K562 (cell line): ENCODE measurements at regions not wholly inside any gene's neighbourhood (a gene's known extent, or its start where the extent isn't known, plus 50 kb on each side); places are given as distances from the start of the nearest gene placed in this dataset.

Experiments used
- ATAC-seq: fragments of 200-7000 bp; cut with Tn5 transposase; 3 replicates; pipeline ENCODE4 v1.9.1; 2020; ENCODE audit warnings: moderate library complexity
- BruUV-seq: library from RNA; stranded (reverse); fragments of 400-500 nt; replicated peaks from 2 replicates; lab custom pipeline; 2021; lab: Mats Ljungman, UMichigan
- CTCF ChIA-PET: fragments of 300-600 bp; formaldehyde crosslinking; extraction: SDS; loops from one replicate; lab custom pipeline; 2021; ENCODE audit warnings: low intra/inter-chr PET ratio; lab: Yijun Ruan, JAX
- POLR2A ChIA-PET: fragments of 300-600, 350-650 bp; sonication (Branson Sonifier 250); formaldehyde crosslinking; extraction: SDS; loops from one replicate; lab custom pipeline; 2021; ENCODE audit warnings: antibody characterized with exemption, inconsistent platforms; lab: Yijun Ruan, JAX
- DNase-seq, 4 experiments: peaks; one replicate each; pipeline versions ENCODE4 v3.0.0 to v3.0.0-alpha.2; 2011 to 2018; ENCODE audit warnings: low spot score in 3 of 4, mixed read lengths in 3 of 4; ENCODE audit errors: extremely low read depth in 1 of 4
- FAIRE-seq: peaks from 2 replicates; lab custom pipeline; 2011; peaks lifted over from hg19 to GRCh38; lab: Jason Lieb, UNC
- H2AFZ ChIP-seq: 2 replicates; pipeline ENCODE4 v1.6.0; 2011; ENCODE audit warnings: low read depth, low read length, control low read depth, inconsistent platforms
- H3K27ac ChIP-seq: fragments of 200-600 bp; 3 replicates; pipeline ENCODE4 v1.8.0; 2011; ENCODE audit warnings: low read depth, mild to moderate bottlenecking, control low read depth, inconsistent platforms, low read length, moderate library complexity, mixed read lengths; ENCODE audit errors: extremely low read depth
- H3K27me3 ChIP-seq, 2 experiments: fragments of 300-600 bp in 1 of 2; 2 replicates in 1 of 2; 3 replicates in 1 of 2; pipeline versions ENCODE4 v1.6.0 to v1.8.0; 2011; ENCODE audit warnings: inconsistent platforms in 2 of 2, low read length in 2 of 2, mild to moderate bottlenecking in 1 of 2, mixed read lengths in 1 of 2, moderate library complexity in 1 of 2; ENCODE audit not compliant: control insufficient read depth in 2 of 2, insufficient read depth in 2 of 2
- H3K36me3 ChIP-seq: fragments of 300-600 bp; 3 replicates; pipeline ENCODE4 v1.8.0; 2011; ENCODE audit warnings: mild to moderate bottlenecking, low read length, inconsistent platforms; ENCODE audit not compliant: control insufficient read depth, insufficient read depth
- H3K4me1 ChIP-seq, 2 experiments: fragments of 200-600 bp in 1 of 2; replicated peaks in 1 of 2; 2 replicates in 1 of 2; 3 replicates in 1 of 2; pipeline versions ENCODE4 v1.5.1 to v1.8.0; 2011; ENCODE audit warnings: inconsistent platforms in 2 of 2, low read length in 2 of 2, mild to moderate bottlenecking in 1 of 2, mixed read lengths in 1 of 2, moderate library complexity in 1 of 2; ENCODE audit not compliant: control insufficient read depth in 2 of 2, insufficient read depth in 2 of 2
- H3K4me2 ChIP-seq: 2 replicates; pipeline ENCODE4 v1.6.1; 2011; ENCODE audit warnings: low read length, control low read depth, inconsistent platforms, mixed read lengths; ENCODE audit not compliant: insufficient read depth
- H3K4me3 ChIP-seq: fragments of 200-600 bp; sonication (generic), shearing (Covaris generic); 2 replicates; pipeline ENCODE4 v1.5.1; 2016; ENCODE audit warnings: control low read depth, inconsistent platforms
- H3K79me2 ChIP-seq: fragments of 200-600 bp; 3 replicates; pipeline ENCODE4 v1.8.0; 2011; ENCODE audit warnings: low read length, inconsistent platforms; ENCODE audit not compliant: control insufficient read depth, insufficient read depth
- H3K9ac ChIP-seq, 2 experiments: 2 replicates each; pipeline versions ENCODE4 v1.6.0 to v1.6.1; 2011; ENCODE audit warnings: low read depth in 2 of 2, low read length in 2 of 2, control low read depth in 1 of 2, inconsistent platforms in 1 of 2, mild to moderate bottlenecking in 1 of 2, mixed read lengths in 1 of 2; ENCODE audit not compliant: insufficient read depth in 1 of 2
- H3K9me1 ChIP-seq: one replicate; pipeline ENCODE4 v1.6.0; 2011; ENCODE audit warnings: inconsistent platforms, mild to moderate bottlenecking, low read length, moderate library complexity; ENCODE audit not compliant: control insufficient read depth, insufficient read depth
- H3K9me3 ChIP-seq: replicated peaks from 2 replicates; pipeline ENCODE4 v1.5.1; 2011; ENCODE audit warnings: low read depth, low read length, inconsistent platforms; ENCODE audit not compliant: control insufficient read depth, insufficient read depth
- H4K20me1 ChIP-seq: replicated peaks from 2 replicates; pipeline ENCODE4 v1.6.1; 2011; ENCODE audit warnings: low read length, inconsistent platforms, mixed read lengths; ENCODE audit not compliant: control insufficient read depth, insufficient read depth
- BRD4 ChIP-seq: fragments of 200-600 bp; sonication (generic); IDR thresholded peaks from 2 replicates; pipeline ENCODE4 v1.6.1; 2017; ENCODE audit warnings: inconsistent platforms
- CBX3 ChIP-seq, 2 experiments: IDR thresholded peaks; 1 replicate in 1 of 2; 2 replicates in 1 of 2; pipeline ENCODE4 v1.6.1; 2012; ENCODE audit warnings: inconsistent platforms in 2 of 2, low read length in 2 of 2, borderline replicate concordance in 1 of 2, control low read depth in 1 of 2
- ETV5 ChIP-seq: sonication (generic); formaldehyde crosslinking; IDR thresholded peaks from 2 replicates; pipeline ENCODE4 v1.4.0; 2020; ENCODE audit warnings: low read depth, mild to moderate bottlenecking, missing genetic modification reagents
- MCM7 ChIP-seq, 2 experiments: fragments of 450-650 bp; IDR thresholded peaks; 2 replicates each; pipeline ENCODE4 v1.6.1; 2016 to 2018
- MECOM ChIP-seq: fragments of 250-450 bp; sonication (Bioruptor Pico); IDR thresholded peaks from 2 replicates; pipeline ENCODE4 v1.8.0; 2022; ENCODE audit warnings: inconsistent platforms
- PHF21A ChIP-seq: fragments of 450-650 bp; IDR thresholded peaks from 2 replicates; pipeline ENCODE4 v1.6.1; 2017; ENCODE audit warnings: low read depth, borderline replicate concordance
- PTTG1 ChIP-seq: fragments of 450-650 bp; IDR thresholded peaks from 2 replicates; pipeline ENCODE4 v1.6.1; 2016; ENCODE audit warnings: low read depth, mild to moderate bottlenecking, missing genetic modification characterization, missing compliant biosample characterization
- SMARCA5 ChIP-seq: fragments of 450-650 bp; IDR thresholded peaks from 2 replicates; pipeline ENCODE4 v1.6.1; 2016
- ZEB2 ChIP-seq: fragments of 450-650 bp; IDR thresholded peaks from 2 replicates; pipeline ENCODE4 v1.6.1; 2016
- ZFP36 ChIP-seq: fragments of 150-350 bp; IDR thresholded peaks from 2 replicates; pipeline ENCODE4 v1.6.1; 2018; ENCODE audit warnings: low read length, low read depth; ENCODE audit not compliant: partially characterized antibody
- ZNF277 ChIP-seq: fragments of 250-450 bp; sonication (Bioruptor Pico); IDR thresholded peaks from 2 replicates; pipeline ENCODE4 v1.8.0; 2022; ENCODE audit warnings: inconsistent platforms, mild to moderate bottlenecking, moderate library complexity, borderline replicate concordance
- ZNF561 ChIP-seq: fragments of 450-650 bp; formaldehyde crosslinking; conservative IDR thresholded peaks from 2 replicates; pipeline ENCODE4 v1.4.0; 2020; ENCODE audit warnings: mild to moderate bottlenecking, moderate library complexity
- WGBS: fragments of 100-300 bp; shearing (Covaris generic); methylation state at CpG from one replicate; pipeline ENCODE4 v1.1.6; 2016; ENCODE audit warnings: low coverage, mixed read lengths; ENCODE audit not compliant: insufficient coverage; ENCODE audit errors: missing lambda C conversion rate; 5-methylcytosine and 5-hydroxymethylcytosine counted together
- in situ Hi-C: fragments of 300-500 bp; cut with MboI; formaldehyde crosslinking; loops from 4 replicates; pipeline ENCODE4 v1.15.0; 2018; ENCODE audit warnings: inconsistent platforms, mixed read lengths
- intact Hi-C: fragments of 100-400 bp; cut with micrococcal nuclease; formaldehyde crosslinking; loops from 2 replicates; pipeline ENCODE4 v1.14.2; 2022

DNA sequence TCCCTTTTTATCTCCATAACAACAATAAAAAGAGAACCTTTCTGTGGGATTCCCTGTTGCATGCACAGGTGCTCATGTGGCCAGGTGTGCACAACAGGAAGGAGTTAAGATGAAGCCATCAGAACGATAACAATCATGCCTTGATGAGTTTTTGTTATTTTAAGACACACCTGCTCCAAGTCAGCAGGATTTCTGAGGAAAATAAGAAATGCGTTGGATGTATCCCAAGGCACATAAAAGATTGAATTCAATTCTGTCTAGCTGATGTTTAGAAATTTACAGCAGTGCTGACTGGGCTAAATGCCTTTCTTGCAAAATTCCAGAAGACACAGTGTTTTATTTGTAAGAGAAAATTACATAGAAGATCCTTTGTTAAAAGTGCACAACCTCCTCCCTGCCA, 1678.2 kb downstream of the ARAP2 start:
- Histone ChIP-seq H3K9me1 (no peaks in the 10 kb centered on the region), H3K27me3 (no peaks in the 10 kb centered on the region)
- no peak for TF ChIP-seq MECOM
- TF ChIP-seq ZNF561 (CRISPR knock-in tag), result no peak
- no peak for TF ChIP-seq CBX3 (IDR thresholded peaks at IDR 0.05; ENCODE audit: borderline replicate concordance in 1 of 2, low read length in 2 of 2)
- no peak for TF ChIP-seq ZEB2
- TF ChIP-seq ZFP36, result no peak
- no peak for TF ChIP-seq PTTG1 (tag)
- TF ChIP-seq SMARCA5, result no peak
- no peak for TF ChIP-seq MCM7 (IDR thresholded peaks at IDR 0.05)
- no peak for TF ChIP-seq PHF21A
- TF ChIP-seq ETV5, result no peak
- TF ChIP-seq ZNF277 (CRISPR knock-in tag), result no peak
- no peak for TF ChIP-seq BRD4
- TF ChIP-seq, all 486 proteins: peak for 0
- intact Hi-C loops (no loop called here), in situ Hi-C loops (no loop called here)
- ChIA-PET CTCF (no interaction called here), POLR2A (no interaction called here)
- Histone ChIP-seq H3K36me3 (no peaks in the 10 kb centered on the region), H4K20me1 (no peaks in the 10 kb centered on the region), H3K79me2 (no peaks in the 10 kb centered on the region), H3K4me2 (no peak overlapping the region), H3K4me1 (no peaks in the 10 kb centered on the region), H3K4me3 (no peak overlapping the region), H3K9ac (no peak overlapping the region), H3K27ac (no peak overlapping the region), H3K9me3 (no peaks in the 10 kb centered on the region), H2AFZ (no peak overlapping the region)
- DNase-seq (no peak), ATAC-seq (no peak), FAIRE-seq (no peak)
- no TSS peak for BruUV-seq
- WGBS, result 0% methylated on average over 2 of the region's 2 CpGs
